HCT116 (cell line): ENCODE measurements at regions not wholly inside any gene's neighbourhood (a gene's known extent, or its start where the extent isn't known, plus 50 kb on each side); places are given as distances from the start of the nearest gene placed in this dataset.

ENCODE experiments used
- ATAC-seq: fragments of 200-7000 bp; cut with Tn5 transposase; 2 replicates; pipeline ENCODE4 v1.9.1; 2020; ENCODE audit warnings: mild to moderate bottlenecking, moderate library complexity
- BruUV-seq: library from RNA; stranded (reverse); fragments of 400-500 nt; replicated peaks from 2 replicates; lab custom pipeline; 2021; lab: Mats Ljungman, UMichigan
- CTCF ChIA-PET: fragments of 300-600 bp; sonication (Branson Sonifier 250); formaldehyde crosslinking; loops from one replicate; lab custom pipeline; 2021; ENCODE audit warnings: antibody characterized with exemption; lab: Charles Lee
- POLR2A ChIA-PET: fragments of 300-600, 350-600 bp; sonication (Branson Sonifier 250); formaldehyde crosslinking; loops from one replicate; lab custom pipeline; 2021; ENCODE audit warnings: antibody characterized with exemption; lab: Charles Lee
- RAD21 ChIA-PET, 2 experiments: fragments of 300-600 bp; sonication (Branson Sonifier 250); formaldehyde crosslinking; loops; one replicate each; lab custom pipeline; 2023; ENCODE audit warnings: low total read pairs in 2 of 2; ENCODE audit not compliant: uncharacterized antibody in 2 of 2, unreplicated experiment in 2 of 2, low non-redundant PET in 1 of 2; lab: Charles Lee
- DNase-seq: peaks from one replicate; pipeline ENCODE4 v3.0.0-alpha.2; 2010; ENCODE audit warnings: low read depth, low spot score
- H2AFZ ChIP-seq: fragments of 200-600 bp; shearing (Covaris generic), sonication (generic); 2 replicates; pipeline ENCODE4 v1.6.1; 2017; ENCODE audit warnings: low read depth, mixed run types, mixed read lengths, antibody characterized with exemption, low read length; ENCODE audit not compliant: poor library complexity, severe bottlenecking
- H3K27ac ChIP-seq: 2 replicates; pipeline ENCODE4 v1.5.1; 2012; ENCODE audit warnings: low read depth, low read length
- H3K27me3 ChIP-seq: fragments of 200-600 bp; sonication (generic); 2 replicates; pipeline ENCODE4 v1.6.1; 2016; ENCODE audit warnings: mixed run types, low read length, mixed read lengths; ENCODE audit not compliant: insufficient read depth
- H3K36me3 ChIP-seq, 2 experiments: fragments of 200-500 bp in 1 of 2; fragments of 200-600 bp in 1 of 2; sonication (Bioruptor generic) in 1 of 2; sonication (generic) in 1 of 2; 2 replicates each; pipeline versions ENCODE4 v1.5.1 to v1.6.1; 2014 to 2016; ENCODE audit warnings: low read length in 2 of 2, inconsistent platforms in 1 of 2, mixed read lengths in 1 of 2, mixed run types in 1 of 2; ENCODE audit not compliant: insufficient read depth in 2 of 2, control insufficient read depth in 1 of 2
- H3K4me1 ChIP-seq, 2 experiments: fragments of 200-600 bp in 1 of 2; sonication (generic) in 1 of 2; 2 replicates each; pipeline versions ENCODE4 v1.5.1 to v1.6.1; 2012 to 2017; ENCODE audit warnings: low read length in 2 of 2, inconsistent platforms in 1 of 2, mild to moderate bottlenecking in 1 of 2, mixed read lengths in 1 of 2, mixed run types in 1 of 2, moderate library complexity in 1 of 2; ENCODE audit not compliant: insufficient read depth in 2 of 2, control insufficient read depth in 1 of 2
- H3K4me2 ChIP-seq: fragments of 200-600 bp; sonication (generic); 2 replicates; pipeline ENCODE4 v1.6.1; 2017; ENCODE audit warnings: mixed run types, low read length, mixed read lengths
- H3K4me3 ChIP-seq, 2 experiments: fragments of 200-600 bp in 1 of 2; sonication (generic) in 1 of 2; replicated peaks in 1 of 2; 2 replicates each; pipeline ENCODE4 v1.5.1; 2011 to 2016; ENCODE audit warnings: low read length in 2 of 2, control low read depth in 1 of 2, low read depth in 1 of 2, mild to moderate bottlenecking in 1 of 2, mixed read lengths in 1 of 2, mixed run types in 1 of 2
- H3K79me2 ChIP-seq: fragments of 200-600 bp; sonication (generic); 2 replicates; pipeline ENCODE4 v1.6.1; 2017; ENCODE audit warnings: mild to moderate bottlenecking, mixed run types, low read length, moderate library complexity, mixed read lengths; ENCODE audit not compliant: insufficient read depth
- H3K9ac ChIP-seq: fragments of 200-600 bp; sonication (generic); 2 replicates; pipeline ENCODE4 v1.6.1; 2016; ENCODE audit warnings: low read length, mixed read lengths
- H3K9me2 ChIP-seq: fragments of 200-600 bp; sonication (generic), shearing (Covaris generic); 2 replicates; pipeline ENCODE4 v1.6.1; 2017; ENCODE audit warnings: mixed run types, mild to moderate bottlenecking, moderate library complexity; ENCODE audit not compliant: insufficient read depth
- H3K9me3 ChIP-seq, 2 experiments: fragments of 200-500 bp in 1 of 2; fragments of 200-600 bp in 1 of 2; sonication (Bioruptor generic) in 1 of 2; sonication (generic) in 1 of 2; 2 replicates each; pipeline ENCODE4 v1.6.1; 2014 to 2017; ENCODE audit warnings: low read length in 2 of 2, mixed read lengths in 2 of 2, inconsistent platforms in 1 of 2, low read depth in 1 of 2, mild to moderate bottlenecking in 1 of 2, mixed run types in 1 of 2, moderate library complexity in 1 of 2; ENCODE audit not compliant: control insufficient read depth in 1 of 2, insufficient read depth in 1 of 2
- H4K20me1 ChIP-seq: fragments of 200-600 bp; sonication (generic), shearing (Covaris generic); 2 replicates; pipeline ENCODE4 v1.6.1; 2017; ENCODE audit warnings: mixed run types, mild to moderate bottlenecking, moderate library complexity; ENCODE audit not compliant: insufficient read depth
- CBX3 ChIP-seq: IDR thresholded peaks from 2 replicates; pipeline ENCODE4 v1.6.1; 2012; ENCODE audit warnings: low read depth
- CEBPB ChIP-seq: IDR thresholded peaks from 2 replicates; pipeline ENCODE4 v1.6.1; 2012; ENCODE audit warnings: low read depth
- EGR1 ChIP-seq: IDR thresholded peaks from 2 replicates; pipeline ENCODE4 v1.6.1; 2012; ENCODE audit warnings: low read depth
- EZH2phosphoT487 ChIP-seq: fragments of 200-600 bp; IDR thresholded peaks from 2 replicates; pipeline ENCODE4 v1.6.1; 2018; ENCODE audit warnings: antibody characterized with exemption, borderline replicate concordance
- FOSL1 ChIP-seq: IDR thresholded peaks from 2 replicates; pipeline ENCODE4 v1.6.1; 2012; ENCODE audit warnings: low read depth
- MAX ChIP-seq: IDR thresholded peaks from 2 replicates; pipeline ENCODE4 v1.6.1; 2012
- POLR2AphosphoS5 ChIP-seq: IDR thresholded peaks from 2 replicates; pipeline ENCODE4 v1.6.1; 2011; ENCODE audit warnings: mild to moderate bottlenecking, low read depth, low read length, moderate library complexity
- RAD21 ChIP-seq: IDR thresholded peaks from 2 replicates; pipeline ENCODE4 v1.6.1; 2012; ENCODE audit warnings: low read depth, mild to moderate bottlenecking
- SRF ChIP-seq: IDR thresholded peaks from 2 replicates; pipeline ENCODE4 v1.6.1; 2012; ENCODE audit warnings: low read depth
- YY1 ChIP-seq: IDR thresholded peaks from 2 replicates; pipeline ENCODE4 v1.6.1; 2011; ENCODE audit warnings: low read length, low read depth, moderate library complexity, mild to moderate bottlenecking; ENCODE audit not compliant: insufficient replicate concordance; ENCODE audit errors: extremely low read depth
- ZBTB33 ChIP-seq: IDR thresholded peaks from 2 replicates; pipeline ENCODE4 v1.6.1; 2011; ENCODE audit warnings: mild to moderate bottlenecking, low read length, moderate library complexity; ENCODE audit not compliant: insufficient replicate concordance; ENCODE audit errors: extremely low read depth
- ZFX ChIP-seq: fragments of 450-650 bp; IDR thresholded peaks from 2 replicates; pipeline ENCODE4 v1.6.1; 2017
- intact Hi-C: fragments of 100-400 bp; cut with micrococcal nuclease; formaldehyde crosslinking; loops from 2 replicates; pipeline ENCODE4 v1.10.0; 2022
- TF ChIP-seq, protein P1 (sequence below), 3 experiments: fragments of 200-600 bp in 1 of 3; sonication (generic) in 1 of 3; IDR thresholded peaks in 2 of 3; conservative IDR thresholded peaks in 1 of 3; 2 replicates each; pipeline ENCODE4 v1.5.1; 2012 to 2017; ENCODE audit warnings: low read depth in 2 of 3, low read length in 2 of 3, antibody characterized with exemption in 1 of 3, borderline replicate concordance in 1 of 3, control low read depth in 1 of 3, mild to moderate bottlenecking in 1 of 3, mixed read lengths in 1 of 3, mixed run types in 1 of 3, moderate library complexity in 1 of 3; ENCODE audit not compliant: insufficient read depth in 1 of 3

DNA sequence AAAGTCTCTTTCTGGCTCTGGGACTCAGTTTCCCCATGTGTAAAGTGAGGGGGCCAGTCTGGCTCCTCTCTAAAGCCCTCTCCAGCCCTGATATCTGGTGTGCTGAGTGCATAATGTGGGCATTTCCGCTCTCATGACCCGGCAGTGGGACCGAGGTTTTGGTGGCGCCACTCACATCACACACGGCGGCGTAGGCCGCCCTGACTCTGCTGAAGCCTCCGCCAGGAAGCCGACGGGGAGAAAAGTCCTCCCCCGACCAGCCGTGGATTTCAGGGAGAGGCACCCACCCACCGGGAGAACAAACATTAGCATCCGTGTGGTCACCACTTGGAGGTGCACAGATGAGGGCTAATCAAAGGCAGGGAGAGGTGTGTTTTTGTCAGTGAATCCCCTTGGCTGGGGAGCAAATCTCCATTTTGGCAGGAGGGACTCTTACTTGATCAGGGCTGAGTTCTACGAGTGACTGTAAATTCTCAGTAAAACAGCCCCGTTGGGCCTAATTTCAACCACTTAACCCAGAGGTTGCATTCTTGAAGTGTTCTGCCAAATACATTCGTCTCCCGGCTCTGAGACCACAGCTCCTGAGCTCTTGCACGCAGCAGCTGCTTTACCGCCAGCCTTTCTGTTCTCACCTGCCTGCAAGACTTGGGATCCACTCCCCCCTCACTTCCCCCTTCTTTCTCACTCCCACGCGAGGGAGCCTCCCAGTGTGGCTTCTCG is 118.2 kb downstream of the FOXD2 start (continued):
- TF ChIP-seq, protein P1, sequence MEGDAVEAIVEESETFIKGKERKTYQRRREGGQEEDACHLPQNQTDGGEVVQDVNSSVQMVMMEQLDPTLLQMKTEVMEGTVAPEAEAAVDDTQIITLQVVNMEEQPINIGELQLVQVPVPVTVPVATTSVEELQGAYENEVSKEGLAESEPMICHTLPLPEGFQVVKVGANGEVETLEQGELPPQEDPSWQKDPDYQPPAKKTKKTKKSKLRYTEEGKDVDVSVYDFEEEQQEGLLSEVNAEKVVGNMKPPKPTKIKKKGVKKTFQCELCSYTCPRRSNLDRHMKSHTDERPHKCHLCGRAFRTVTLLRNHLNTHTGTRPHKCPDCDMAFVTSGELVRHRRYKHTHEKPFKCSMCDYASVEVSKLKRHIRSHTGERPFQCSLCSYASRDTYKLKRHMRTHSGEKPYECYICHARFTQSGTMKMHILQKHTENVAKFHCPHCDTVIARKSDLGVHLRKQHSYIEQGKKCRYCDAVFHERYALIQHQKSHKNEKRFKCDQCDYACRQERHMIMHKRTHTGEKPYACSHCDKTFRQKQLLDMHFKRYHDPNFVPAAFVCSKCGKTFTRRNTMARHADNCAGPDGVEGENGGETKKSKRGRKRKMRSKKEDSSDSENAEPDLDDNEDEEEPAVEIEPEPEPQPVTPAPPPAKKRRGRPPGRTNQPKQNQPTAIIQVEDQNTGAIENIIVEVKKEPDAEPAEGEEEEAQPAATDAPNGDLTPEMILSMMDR (IDR thresholded peaks at IDR 0.05 in 2 of 3, conservative IDR thresholded peaks at IDR 0.05 in 1 of 3; ENCODE audit: borderline replicate concordance in 1 of 3, insufficient read depth in 1 of 3, low read depth in 2 of 3, low read length in 2 of 3), result no peak
- no peak for TF ChIP-seq RAD21
- no peak for TF ChIP-seq MAX

DNA sequence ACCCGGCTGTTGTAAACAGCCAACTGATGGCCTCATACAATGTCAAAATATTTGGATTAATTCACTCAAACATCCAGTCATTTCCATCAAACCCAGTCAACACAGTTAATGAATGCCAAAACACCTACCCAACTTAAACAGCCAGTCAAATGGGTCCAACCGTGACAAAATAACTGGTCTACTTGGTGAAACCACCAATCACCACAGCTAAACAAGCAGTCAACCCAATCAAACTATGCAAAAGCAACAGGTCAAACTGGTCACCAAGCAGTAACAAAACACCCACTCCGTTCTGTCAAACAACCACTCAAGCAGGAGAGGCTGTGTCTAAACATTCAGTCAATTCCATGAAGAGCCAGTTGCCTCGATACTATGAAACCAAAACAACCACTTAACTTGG is 119.2 kb downstream of the FOXD2 start:
- Histone ChIP-seq H3K27me3 (no peaks in the 10 kb centered on the region), H2AFZ (no peak overlapping the region)
- no TSS peak for BruUV-seq
- ATAC-seq, result no peak
- no peak for TF ChIP-seq MAX
- no peak for TF ChIP-seq POLR2AphosphoS5
- TF ChIP-seq ZBTB33, result no peak
- no peak for TF ChIP-seq FOSL1
- no peak for TF ChIP-seq EZH2phosphoT487
- no peak for TF ChIP-seq SRF
- TF ChIP-seq, protein P1 (IDR thresholded peaks at IDR 0.05 in 2 of 3, conservative IDR thresholded peaks at IDR 0.05 in 1 of 3; ENCODE audit: borderline replicate concordance in 1 of 3, insufficient read depth in 1 of 3, low read depth in 2 of 3, low read length in 2 of 3), result no peak
- no peak for TF ChIP-seq CEBPB
- no peak for TF ChIP-seq YY1
- no peak for TF ChIP-seq ZFX
- no peak for TF ChIP-seq EGR1
- no peak for TF ChIP-seq CBX3
- TF ChIP-seq, all 23 proteins: peak for 0
- no peaks in the 10 kb centered on the region for H4K20me1 ChIP-seq
- ChIA-PET POLR2A (no interaction called here), CTCF (interaction anchor here (2.1 kb wide), 1 partner anchor 11 kb away, joined by 5 read pairs; no protein-coding TSS in a partner anchor), RAD21 (no interaction called here)
- H3K4me3 ChIP-seq, result no peak overlapping the region
- H3K9me2 ChIP-seq, result no peaks in the 10 kb centered on the region
- H3K36me3 ChIP-seq, result no peaks in the 10 kb centered on the region
- intact Hi-C loops, result no loop called here
- H3K79me2 ChIP-seq, result no peaks in the 10 kb centered on the region
- DNase-seq, result no peak
- no peak overlapping the region for H3K27ac ChIP-seq
- no peak overlapping the region for H3K9ac ChIP-seq
- H3K4me1 ChIP-seq, result peaks cover 11 to 50% of the 10 kb centered on the region in 2 experiments
- no peaks in the 10 kb centered on the region for H3K9me3 ChIP-seq
- no peak overlapping the region for H3K4me2 ChIP-seq
